ENCODE measurements at regions not wholly inside any gene's neighbourhood (a gene's known extent, or its start where the extent isn't known, plus 50 kb on each side); places are given as distances from the start of the nearest gene placed in this dataset.
"Not testable (repeated sequence)": the region's sequence is repeated elsewhere in the genome, so short reads cannot be mapped to it uniquely, and the experiment has no call there.

- no peak for DNase-seq
Observed at GRCh38 chr3:34132069-34132692, 333.8 kb downstream of the PDCD6IP start.

- DNase-seq: no peak
Observed at GRCh38 chr3:34139566-34139965, 341.1 kb downstream of the PDCD6IP start.

DNA sequence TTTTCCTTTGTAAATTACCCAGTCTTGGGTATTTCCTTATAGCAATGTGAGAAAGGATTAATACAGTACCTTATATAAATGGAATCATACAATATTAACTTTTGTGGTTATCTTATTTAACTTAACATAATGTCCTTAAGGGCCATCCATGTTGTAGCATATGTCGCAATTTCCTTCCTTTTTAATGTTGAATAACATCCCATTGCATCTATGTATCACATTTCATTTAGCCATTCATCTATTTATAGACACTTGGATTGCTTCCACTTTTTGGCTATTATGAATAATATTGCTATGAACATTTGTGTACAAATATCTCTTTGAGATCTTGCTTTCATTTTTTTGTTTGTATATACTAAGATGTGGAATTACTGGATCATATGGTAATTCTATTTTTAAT lies 342.2 kb downstream of the PDCD6IP start:
- DNase-seq: peak; percentile 26

DNA sequence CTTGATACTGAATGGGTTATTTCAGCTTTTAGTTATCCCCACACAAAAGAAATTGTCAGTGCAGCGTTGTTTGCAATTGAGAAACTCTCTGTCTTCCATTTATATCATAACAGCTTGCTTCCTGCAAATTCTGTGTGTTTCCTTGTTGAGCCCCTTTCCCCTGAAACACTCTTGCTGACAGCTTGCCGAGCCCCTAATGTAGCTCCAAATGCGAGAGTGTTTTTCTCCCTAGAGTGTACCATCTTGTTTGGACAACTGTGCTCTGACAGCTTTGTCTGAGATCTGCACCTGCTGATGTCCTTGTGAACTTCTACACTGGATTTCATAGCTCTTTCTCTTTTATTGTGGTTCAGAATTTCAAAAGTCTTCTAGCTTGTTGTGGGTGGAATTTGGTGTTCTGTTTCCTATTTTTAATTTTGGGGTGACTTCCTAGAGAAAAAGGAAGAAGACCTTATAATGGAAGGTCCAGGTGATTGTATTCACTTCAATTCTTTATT lies 343.5 kb downstream of the PDCD6IP start:
- DNase-seq: no peak

GRCh38 chr3:34145796-34146195 lies 347.4 kb downstream of the PDCD6IP start:
- DNase-seq: no peak

GRCh38 chr3:34146596-34146995 lies 348.2 kb downstream of the PDCD6IP start:
- DNase-seq: no peak

GRCh38 chr3:34150992-34151391 lies 352.6 kb downstream of the PDCD6IP start:
- DNase-seq: no peak

- no peak for DNase-seq
Observed at GRCh38 chr3:34152656-34153055, 354.2 kb downstream of the PDCD6IP start.

DNA sequence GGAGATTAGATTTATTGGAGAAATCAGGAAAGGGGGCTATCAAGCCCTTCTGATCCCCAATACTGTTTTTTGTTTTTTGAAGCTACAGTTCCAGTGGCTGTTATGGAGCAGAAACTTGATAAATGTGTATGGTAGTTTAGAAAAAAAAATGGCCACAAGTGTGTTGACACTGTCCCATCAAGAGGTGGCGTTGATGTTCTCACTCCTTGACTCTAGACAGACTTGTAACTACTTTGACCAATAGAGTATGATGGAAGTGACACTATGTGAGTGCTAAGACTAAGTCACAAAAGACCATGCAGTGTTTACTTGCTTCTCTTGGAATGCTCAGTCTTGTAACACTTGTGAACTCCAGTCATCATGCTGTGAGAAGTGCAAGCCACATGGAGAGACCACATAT lies 356.7 kb downstream of the PDCD6IP start:
- no peak for DNase-seq

DNA sequence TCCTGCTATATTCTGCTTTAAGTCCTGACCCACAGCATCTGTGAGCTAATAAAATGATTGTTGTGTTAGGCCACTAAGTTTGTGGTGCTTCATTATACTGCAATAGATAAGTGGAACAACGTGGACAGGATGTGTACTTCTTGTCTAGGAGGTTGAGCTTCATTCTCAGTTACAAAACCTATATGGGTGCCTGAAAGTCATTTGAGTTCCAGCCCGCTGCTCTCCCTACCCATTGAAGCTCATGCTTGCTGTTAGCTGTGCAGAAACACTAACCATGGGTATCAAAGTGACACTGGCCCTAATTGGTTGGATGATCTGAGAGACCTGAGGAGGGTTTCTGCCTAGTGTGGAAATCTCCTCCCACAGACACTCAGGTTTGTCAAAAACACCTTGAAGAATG lies 357.2 kb downstream of the PDCD6IP start:
- DNase-seq: no peak

- DNase-seq: no peak
Observed at GRCh38 chr3:34157491-34157890, 359.1 kb downstream of the PDCD6IP start.

DNA sequence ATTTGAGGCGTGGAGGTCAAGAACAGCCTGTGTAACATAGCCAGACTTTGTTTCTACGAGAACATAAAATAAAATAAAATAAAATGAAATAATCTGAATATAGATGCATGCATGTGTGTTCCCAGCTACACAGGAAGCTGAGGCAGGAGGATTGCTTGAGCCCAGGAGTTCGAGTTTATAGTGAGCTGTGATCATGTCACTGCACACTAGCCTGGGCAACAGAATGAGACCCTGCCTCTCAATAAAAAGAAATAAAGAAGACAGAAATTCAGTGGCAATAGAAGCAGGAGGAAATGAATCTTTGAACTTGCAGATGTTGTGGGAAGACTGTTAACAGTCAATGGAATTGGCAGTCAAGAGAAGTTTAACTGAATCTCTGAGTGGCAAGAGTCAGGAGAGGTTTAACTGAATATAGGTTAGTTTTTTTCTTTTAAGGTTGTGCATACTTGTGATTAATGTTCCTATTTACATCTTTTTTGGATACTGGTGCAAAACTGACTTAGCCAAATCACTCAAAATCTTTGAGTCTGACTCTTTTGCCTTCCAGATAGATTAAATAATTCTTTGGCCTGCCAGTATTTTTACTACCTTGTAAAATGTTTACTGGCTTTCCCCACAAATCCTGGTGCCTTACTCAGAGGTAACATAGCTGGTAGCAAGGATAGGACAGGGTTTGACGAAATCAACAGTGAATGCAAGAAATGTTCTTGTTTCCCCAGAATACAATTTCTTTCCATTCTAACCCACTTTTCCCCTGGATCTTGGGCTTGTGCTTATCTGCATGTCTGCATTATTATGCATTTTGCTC lies 361.4 kb downstream of the PDCD6IP start:
- no peak for DNase-seq

GRCh38 chr3:34169636-34170035 lies 371.2 kb downstream of the PDCD6IP start:
- DNase-seq: not testable (repeated sequence)

GRCh38 chr3:34174740-34175139 lies 376.3 kb downstream of the PDCD6IP start:
- DNase-seq: peak; percentile 44

DNA sequence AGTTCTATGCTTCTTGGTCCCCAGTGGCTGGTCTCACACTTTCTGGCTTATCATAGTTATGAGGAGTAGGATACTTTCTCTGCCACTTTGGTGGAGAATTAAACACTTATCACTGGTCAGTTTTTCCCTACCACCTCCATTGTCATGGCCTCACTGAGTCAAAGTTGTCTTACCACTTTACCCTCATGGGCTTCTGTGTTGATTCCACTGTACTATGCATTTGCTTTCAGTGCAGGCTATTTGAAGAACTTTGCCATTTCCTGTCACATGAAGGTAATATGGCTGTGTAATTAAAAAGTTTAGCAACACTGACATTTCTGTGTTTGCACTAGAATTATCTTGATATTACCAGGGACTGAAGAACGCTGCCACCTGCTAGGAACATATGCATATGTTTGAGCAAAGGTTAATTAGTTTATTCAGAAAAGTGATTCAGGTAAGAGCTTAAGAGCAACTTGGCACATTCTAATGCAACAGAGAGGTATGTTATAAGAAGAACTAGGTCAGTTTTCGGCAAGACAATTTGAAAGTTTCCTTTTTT lies 377.3 kb downstream of the PDCD6IP start:
- DNase-seq: no peak

DNA sequence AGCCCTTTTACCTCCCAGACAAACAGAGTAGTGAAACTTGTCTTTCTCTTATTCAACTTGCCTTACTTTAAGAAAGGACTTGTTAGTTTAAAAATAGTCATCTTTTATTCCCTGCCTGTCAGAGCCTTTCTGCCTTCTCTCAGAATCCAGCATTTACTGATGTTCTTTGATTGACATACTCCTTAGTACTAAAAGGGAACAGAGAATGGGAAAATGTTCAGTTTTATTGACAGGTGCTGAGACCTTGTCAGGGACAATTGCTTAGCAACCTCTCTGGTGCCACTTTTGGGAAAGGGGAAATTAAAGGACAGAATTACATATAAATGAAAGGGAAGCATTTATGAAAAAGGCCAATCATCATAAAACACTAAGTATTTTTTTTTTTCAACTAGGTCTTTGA lies 378.3 kb downstream of the PDCD6IP start:
- DNase-seq: no peak

DNA sequence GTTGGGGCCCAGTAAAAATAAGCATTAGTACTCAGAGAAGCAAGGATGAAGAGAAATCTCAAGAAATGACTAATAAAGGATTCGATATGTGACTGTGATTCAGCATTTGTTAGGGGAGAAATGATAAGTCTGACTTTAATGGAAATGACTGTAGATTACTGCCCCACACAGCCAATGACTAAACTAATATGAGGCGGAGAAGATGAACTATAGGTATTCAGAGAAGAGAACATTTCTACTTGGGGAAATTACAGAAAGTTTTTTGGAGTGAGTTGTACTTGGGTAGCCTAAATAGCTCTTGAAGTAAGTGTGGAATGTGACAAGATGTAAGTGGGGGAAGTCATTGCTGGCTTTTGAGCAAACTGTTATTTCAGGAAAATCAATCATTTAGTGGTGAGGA lies 380.0 kb downstream of the PDCD6IP start:
- DNase-seq: peak; percentile 85

DNA sequence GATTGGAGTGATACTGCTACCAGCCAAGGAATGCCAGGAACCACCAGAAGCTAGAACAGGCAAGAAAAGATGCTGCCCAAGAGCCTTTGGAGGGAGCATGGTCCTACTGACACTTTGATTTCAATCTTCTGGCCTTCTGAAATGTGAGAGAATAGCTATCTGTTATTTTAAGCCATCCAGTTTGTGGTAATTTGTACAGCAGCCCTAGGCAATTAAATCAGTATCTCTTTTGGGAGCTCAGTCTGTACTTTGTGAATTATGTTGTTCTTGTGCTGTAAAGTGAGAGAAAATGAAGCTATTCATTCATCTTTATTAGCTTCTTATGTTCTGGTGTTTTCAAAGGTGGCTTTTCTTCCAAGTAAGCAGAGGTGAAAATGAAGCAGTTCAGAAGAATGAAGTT lies 381.3 kb downstream of the PDCD6IP start:
- DNase-seq: no peak

- DNase-seq: no peak
Observed at GRCh38 chr3:34180532-34180931, 382.1 kb downstream of the PDCD6IP start.

- no peak for DNase-seq
Observed at GRCh38 chr3:34183114-34183513, 384.7 kb downstream of the PDCD6IP start.

GRCh38 chr3:34183611-34184340 lies 385.3 kb downstream of the PDCD6IP start:
- DNase-seq: no peak

- no peak for DNase-seq
Observed at GRCh38 chr3:34185301-34185700, 386.9 kb downstream of the PDCD6IP start.

GRCh38 chr3:34189133-34189532 lies 390.7 kb downstream of the PDCD6IP start:
- no peak for DNase-seq

Measured in fibroblast of skin of back (primary cell).